ENCODE measurements at regions not wholly inside any gene's neighbourhood (a gene's known extent, or its start where the extent isn't known, plus 50 kb on each side); places are given as distances from the start of the nearest gene placed in this dataset.

GRCh38 chr2:156845806-156846558 lies 409.8 kb downstream of the GPD2 start:
- no peak for DNase-seq (ENCODE audit: low spot score)

GRCh38 chr2:156852210-156852609 lies 405.3 kb upstream of the GALNT5 start:
- DNase-seq (ENCODE audit: low spot score): no peak

- no peak for DNase-seq (ENCODE audit: low spot score)
Measured at GRCh38 chr2:156852681-156853080, 404.8 kb upstream of the GALNT5 start.

GRCh38 chr2:156864325-156864724 lies 393.2 kb upstream of the GALNT5 start:
- no peak for DNase-seq (ENCODE audit: low spot score)

GRCh38 chr2:156864753-156865152 lies 392.8 kb upstream of the GALNT5 start:
- no peak for DNase-seq (ENCODE audit: low spot score)

- DNase-seq (ENCODE audit: low spot score): no peak
Measured at GRCh38 chr2:156867201-156867600, 390.3 kb upstream of the GALNT5 start.

- DNase-seq (ENCODE audit: low spot score): no peak
Measured at GRCh38 chr2:156874707-156875106, 382.8 kb upstream of the GALNT5 start.

- DNase-seq (ENCODE audit: low spot score): no peak
Measured at GRCh38 chr2:156883804-156884203, 373.7 kb upstream of the GALNT5 start.

GRCh38 chr2:156884216-156884615 lies 373.3 kb upstream of the GALNT5 start:
- no peak for DNase-seq (ENCODE audit: low spot score)

GRCh38 chr2:156890529-156891148 lies 366.9 kb upstream of the GALNT5 start:
- no peak for DNase-seq (ENCODE audit: low spot score)

- DNase-seq (ENCODE audit: low spot score): no peak
Measured at GRCh38 chr2:156891609-156892008, 365.9 kb upstream of the GALNT5 start.

GRCh38 chr2:156892467-156893281 lies 364.8 kb upstream of the GALNT5 start:
- DNase-seq (ENCODE audit: low spot score): no peak

- DNase-seq (ENCODE audit: low spot score): no peak
Measured at GRCh38 chr2:156896294-156896693, 361.2 kb upstream of the GALNT5 start.

GRCh38 chr2:156897548-156897947 lies 360.0 kb upstream of the GALNT5 start:
- no peak for DNase-seq (ENCODE audit: low spot score)

GRCh38 chr2:156901373-156902031 lies 356.0 kb upstream of the GALNT5 start:
- no peak for DNase-seq (ENCODE audit: low spot score)

GRCh38 chr2:156903335-156903734 lies 354.2 kb upstream of the GALNT5 start:
- no peak for DNase-seq (ENCODE audit: low spot score)

- no peak for DNase-seq (ENCODE audit: low spot score)
Measured at GRCh38 chr2:156907806-156908205, 349.7 kb upstream of the GALNT5 start.

- DNase-seq (ENCODE audit: low spot score): no peak
Measured at GRCh38 chr2:156908825-156909224, 348.7 kb upstream of the GALNT5 start.

- no peak for DNase-seq (ENCODE audit: low spot score)
Measured at GRCh38 chr2:156909983-156910382, 347.5 kb upstream of the GALNT5 start.

- no peak for DNase-seq (ENCODE audit: low spot score)
Measured at GRCh38 chr2:156915332-156915731, 342.2 kb upstream of the GALNT5 start.

- no peak for DNase-seq (ENCODE audit: low spot score)
Measured at GRCh38 chr2:156918410-156918809, 339.1 kb upstream of the GALNT5 start.

GRCh38 chr2:156930423-156930822 lies 327.1 kb upstream of the GALNT5 start:
- no peak for DNase-seq (ENCODE audit: low spot score)
